Activated B cell treated with CpG ODN at 0.5 μM for 24 hours (primary cell): ENCODE measurements at regions not wholly inside any gene's neighbourhood (a gene's known extent, or its start where the extent isn't known, plus 50 kb on each side); places are given as distances from the start of the nearest gene placed in this dataset.

Source experiments
- ATAC-seq: fragments of 200-7000 bp; cut with Tn5 transposase; one replicate; pipeline ENCODE4 v1.10.0; 2021; ENCODE audit warnings: low read depth, mild to moderate bottlenecking, moderate library complexity
- CTCF ChIA-PET: fragments of 350-600 bp; sonication (Branson Sonifier 250); formaldehyde crosslinking; loops from one replicate; lab custom pipeline; 2021; ENCODE audit warnings: antibody characterized with exemption; lab: Charles Lee
- POLR2A ChIA-PET: fragments of 350-600 bp; sonication (Branson Sonifier 250); formaldehyde crosslinking; loops from one replicate; lab custom pipeline; 2021; ENCODE audit warnings: antibody characterized with exemption; lab: Charles Lee
- DNase-seq: peaks from one replicate; pipeline ENCODE4 v3.0.0; 2022
- H3K27ac Mint-ChIP-seq: one replicate; pipeline ENCODE4 v1.8.0; 2020; ENCODE audit warnings: mixed read lengths
- H3K27me3 Mint-ChIP-seq: one replicate; pipeline ENCODE4 v1.8.0; 2021; ENCODE audit warnings: mixed read lengths
- H3K36me3 Mint-ChIP-seq: one replicate; pipeline ENCODE4 v1.8.0; 2021; ENCODE audit warnings: low read depth, mixed read lengths
- H3K4me1 Mint-ChIP-seq: one replicate; pipeline ENCODE4 v1.8.0; 2021; ENCODE audit warnings: mixed read lengths
- H3K4me3 Mint-ChIP-seq: one replicate; pipeline ENCODE4 v1.8.0; 2020; ENCODE audit warnings: mild to moderate bottlenecking, mixed read lengths
- H3K9me3 Mint-ChIP-seq: one replicate; pipeline ENCODE4 v1.8.0; 2020; ENCODE audit warnings: mixed read lengths
- CTCF ChIP-seq: fragments of 200-600 bp; IDR thresholded peaks from one replicate; pipeline ENCODE4 v1.8.0; 2022; ENCODE audit warnings: antibody characterized with exemption, mild to moderate bottlenecking
- intact Hi-C: fragments of 100-400 bp; cut with micrococcal nuclease; formaldehyde crosslinking; loops from one replicate; pipeline ENCODE4 v1.15.1; 2024

GRCh38 chr20:7199861-7200260 lies 432.4 kb downstream of the BMP2 start:
- no peak for ATAC-seq

GRCh38 chr20:7207186-7207798 lies 439.8 kb downstream of the BMP2 start:
- Mint-ChIP-seq H3K9me3 (peaks cover 4% of the 10 kb centered on the region), H3K36me3 (no peaks in the 10 kb centered on the region)

More at GRCh38 chr20:7199861-7200260, 432.4 kb downstream of the BMP2 start:
- no peak for TF ChIP-seq CTCF
- intact Hi-C loops: no loop called here
- H3K27ac Mint-ChIP-seq: no peak overlapping the region
- ChIA-PET POLR2A (no interaction called here), CTCF (no interaction called here)
- peaks cover 4% of the 10 kb centered on the region for H3K9me3 Mint-ChIP-seq
- DNase-seq: no peak
- H3K27me3 Mint-ChIP-seq: no peaks in the 10 kb centered on the region
- no peak overlapping the region for H3K4me3 Mint-ChIP-seq
- no peaks in the 10 kb centered on the region for H3K4me1 Mint-ChIP-seq
- no peaks in the 10 kb centered on the region for H3K36me3 Mint-ChIP-seq

GRCh38 chr20:7210910-7211309 lies 443.4 kb downstream of the BMP2 start:
- no peak overlapping the region for H3K4me3 Mint-ChIP-seq
- H3K36me3 Mint-ChIP-seq: no peaks in the 10 kb centered on the region
- H3K27me3 Mint-ChIP-seq: no peaks in the 10 kb centered on the region
- peaks cover 6% of the 10 kb centered on the region for H3K9me3 Mint-ChIP-seq
- CTCF ChIA-PET: no interaction called here
- POLR2A ChIA-PET: no interaction called here
- no peak for ATAC-seq
- H3K4me1 Mint-ChIP-seq: no peaks in the 10 kb centered on the region
- no peak for DNase-seq
- H3K27ac Mint-ChIP-seq: no peak overlapping the region
- intact Hi-C loops: no loop called here
- no peak for TF ChIP-seq CTCF

More at GRCh38 chr20:7207186-7207798, 439.8 kb downstream of the BMP2 start:
- TF ChIP-seq CTCF: no peak
- CTCF ChIA-PET: no interaction called here
- no peak for DNase-seq
- POLR2A ChIA-PET: no interaction called here
- Mint-ChIP-seq H3K4me1 (no peaks in the 10 kb centered on the region), H3K27me3 (no peaks in the 10 kb centered on the region), H3K27ac (no peak overlapping the region), H3K4me3 (no peak overlapping the region)
- ATAC-seq: no peak
- intact Hi-C loops: no loop called here

GRCh38 chr20:7214081-7214740 lies 446.7 kb downstream of the BMP2 start:
- no peaks in the 10 kb centered on the region for H3K4me1 Mint-ChIP-seq
- no peak for TF ChIP-seq CTCF
- DNase-seq (no peak), ATAC-seq (no peak)
- H3K36me3 Mint-ChIP-seq: no peaks in the 10 kb centered on the region
- H3K27me3 Mint-ChIP-seq: no peaks in the 10 kb centered on the region
- peaks cover 5% of the 10 kb centered on the region for H3K9me3 Mint-ChIP-seq
- H3K27ac Mint-ChIP-seq: no peak overlapping the region
- no peak overlapping the region for H3K4me3 Mint-ChIP-seq
- ChIA-PET POLR2A (no interaction called here), CTCF (no interaction called here)
- intact Hi-C loops: no loop called here

GRCh38 chr20:7217606-7218005 lies 450.1 kb downstream of the BMP2 start:
- H3K27me3 Mint-ChIP-seq: no peaks in the 10 kb centered on the region
- H3K9me3 Mint-ChIP-seq: peaks cover 9% of the 10 kb centered on the region
- no peak overlapping the region for H3K27ac Mint-ChIP-seq
- no peak for TF ChIP-seq CTCF
- H3K4me1 Mint-ChIP-seq: no peaks in the 10 kb centered on the region
- no peak overlapping the region for H3K4me3 Mint-ChIP-seq
- intact Hi-C loops: no loop called here
- ATAC-seq (no peak), DNase-seq (no peak)
- POLR2A ChIA-PET: no interaction called here
- CTCF ChIA-PET: no interaction called here
- no peaks in the 10 kb centered on the region for H3K36me3 Mint-ChIP-seq
